ENCODE measurements at regions not wholly inside any gene's neighbourhood (a gene's known extent, or its start where the extent isn't known, plus 50 kb on each side); places are given as distances from the start of the nearest gene placed in this dataset.

DNA sequence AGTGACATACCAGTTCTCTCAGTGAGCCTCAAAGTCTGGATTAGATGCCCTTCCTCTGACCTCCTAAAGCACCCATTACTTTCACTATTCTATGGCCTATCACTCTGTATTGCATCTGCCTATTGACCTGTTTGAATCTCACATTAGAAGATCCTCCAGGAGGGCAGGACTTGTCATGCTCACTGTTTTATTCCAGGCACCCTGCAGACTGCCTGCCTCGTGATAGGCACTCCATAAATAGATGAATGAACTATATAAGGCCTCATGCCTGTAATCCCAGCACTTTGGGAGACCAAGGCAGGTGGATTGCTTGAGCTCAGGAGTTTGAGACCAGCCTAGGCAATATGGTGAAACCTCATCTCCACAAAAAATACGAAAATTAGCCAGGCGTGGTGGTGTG is 160.1 kb upstream of the CADM1 start:
- TF ChIP-seq, protein P1, sequence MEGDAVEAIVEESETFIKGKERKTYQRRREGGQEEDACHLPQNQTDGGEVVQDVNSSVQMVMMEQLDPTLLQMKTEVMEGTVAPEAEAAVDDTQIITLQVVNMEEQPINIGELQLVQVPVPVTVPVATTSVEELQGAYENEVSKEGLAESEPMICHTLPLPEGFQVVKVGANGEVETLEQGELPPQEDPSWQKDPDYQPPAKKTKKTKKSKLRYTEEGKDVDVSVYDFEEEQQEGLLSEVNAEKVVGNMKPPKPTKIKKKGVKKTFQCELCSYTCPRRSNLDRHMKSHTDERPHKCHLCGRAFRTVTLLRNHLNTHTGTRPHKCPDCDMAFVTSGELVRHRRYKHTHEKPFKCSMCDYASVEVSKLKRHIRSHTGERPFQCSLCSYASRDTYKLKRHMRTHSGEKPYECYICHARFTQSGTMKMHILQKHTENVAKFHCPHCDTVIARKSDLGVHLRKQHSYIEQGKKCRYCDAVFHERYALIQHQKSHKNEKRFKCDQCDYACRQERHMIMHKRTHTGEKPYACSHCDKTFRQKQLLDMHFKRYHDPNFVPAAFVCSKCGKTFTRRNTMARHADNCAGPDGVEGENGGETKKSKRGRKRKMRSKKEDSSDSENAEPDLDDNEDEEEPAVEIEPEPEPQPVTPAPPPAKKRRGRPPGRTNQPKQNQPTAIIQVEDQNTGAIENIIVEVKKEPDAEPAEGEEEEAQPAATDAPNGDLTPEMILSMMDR (IDR thresholded peaks at IDR 0.05) = no peak
- no peak for TF ChIP-seq POLR2A (IDR thresholded peaks at IDR 0.05)
